22Rv1 (cell line): ENCODE measurements at regions not wholly inside any gene's neighbourhood (a gene's known extent, or its start where the extent isn't known, plus 50 kb on each side); places are given as distances from the start of the nearest gene placed in this dataset.
"Not testable (repeated sequence)": the region's sequence is repeated elsewhere in the genome, so short reads cannot be mapped to it uniquely, and the experiment has no call there.

Source experiments
- ZFX ChIP-seq: fragments of 450-650 bp; IDR thresholded peaks from 2 replicates; pipeline ENCODE4 v1.6.1; 2017; ENCODE audit warnings: antibody characterized with exemption, borderline replicate concordance
- TF ChIP-seq, protein P1 (sequence below): fragments of 450-650 bp; IDR thresholded peaks from 2 replicates; pipeline ENCODE4 v1.5.1; 2017; ENCODE audit warnings: mild to moderate bottlenecking

DNA sequence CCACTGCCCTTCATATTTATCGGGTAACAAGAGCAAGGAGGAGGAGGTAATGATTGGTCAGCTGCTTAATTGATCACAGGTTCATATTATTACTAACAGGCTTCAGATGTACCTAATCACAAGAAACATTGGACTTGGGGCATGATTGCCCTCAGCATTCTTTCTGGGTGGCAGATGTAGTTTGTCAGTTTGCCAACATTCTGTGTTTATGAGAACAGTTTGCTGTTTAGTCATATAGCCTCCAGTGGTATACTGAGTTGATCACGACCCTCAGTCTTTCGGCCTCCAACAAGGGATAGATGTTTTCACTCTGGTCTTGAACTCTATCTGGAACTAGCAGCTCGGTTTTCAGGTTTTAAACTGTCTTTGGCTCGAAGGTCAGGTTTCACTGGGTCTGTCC is 237.7 kb upstream of the GNPDA2 start:
- TF ChIP-seq ZFX = not testable (repeated sequence)
- TF ChIP-seq, protein P1, sequence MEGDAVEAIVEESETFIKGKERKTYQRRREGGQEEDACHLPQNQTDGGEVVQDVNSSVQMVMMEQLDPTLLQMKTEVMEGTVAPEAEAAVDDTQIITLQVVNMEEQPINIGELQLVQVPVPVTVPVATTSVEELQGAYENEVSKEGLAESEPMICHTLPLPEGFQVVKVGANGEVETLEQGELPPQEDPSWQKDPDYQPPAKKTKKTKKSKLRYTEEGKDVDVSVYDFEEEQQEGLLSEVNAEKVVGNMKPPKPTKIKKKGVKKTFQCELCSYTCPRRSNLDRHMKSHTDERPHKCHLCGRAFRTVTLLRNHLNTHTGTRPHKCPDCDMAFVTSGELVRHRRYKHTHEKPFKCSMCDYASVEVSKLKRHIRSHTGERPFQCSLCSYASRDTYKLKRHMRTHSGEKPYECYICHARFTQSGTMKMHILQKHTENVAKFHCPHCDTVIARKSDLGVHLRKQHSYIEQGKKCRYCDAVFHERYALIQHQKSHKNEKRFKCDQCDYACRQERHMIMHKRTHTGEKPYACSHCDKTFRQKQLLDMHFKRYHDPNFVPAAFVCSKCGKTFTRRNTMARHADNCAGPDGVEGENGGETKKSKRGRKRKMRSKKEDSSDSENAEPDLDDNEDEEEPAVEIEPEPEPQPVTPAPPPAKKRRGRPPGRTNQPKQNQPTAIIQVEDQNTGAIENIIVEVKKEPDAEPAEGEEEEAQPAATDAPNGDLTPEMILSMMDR = not testable (repeated sequence)
